HG03439 (cell line): ENCODE measurements at regions not wholly inside any gene's neighbourhood (a gene's known extent, or its start where the extent isn't known, plus 50 kb on each side); places are given as distances from the start of the nearest gene placed in this dataset.

Experiments used
- ATAC-seq: cut with Tn5 transposase; IDR thresholded peaks from one replicate; pipeline ENCODE4 v1.9.1; 2021; ENCODE audit warnings: mild to moderate bottlenecking, moderate library complexity; ENCODE audit not compliant: unreplicated experiment

DNA sequence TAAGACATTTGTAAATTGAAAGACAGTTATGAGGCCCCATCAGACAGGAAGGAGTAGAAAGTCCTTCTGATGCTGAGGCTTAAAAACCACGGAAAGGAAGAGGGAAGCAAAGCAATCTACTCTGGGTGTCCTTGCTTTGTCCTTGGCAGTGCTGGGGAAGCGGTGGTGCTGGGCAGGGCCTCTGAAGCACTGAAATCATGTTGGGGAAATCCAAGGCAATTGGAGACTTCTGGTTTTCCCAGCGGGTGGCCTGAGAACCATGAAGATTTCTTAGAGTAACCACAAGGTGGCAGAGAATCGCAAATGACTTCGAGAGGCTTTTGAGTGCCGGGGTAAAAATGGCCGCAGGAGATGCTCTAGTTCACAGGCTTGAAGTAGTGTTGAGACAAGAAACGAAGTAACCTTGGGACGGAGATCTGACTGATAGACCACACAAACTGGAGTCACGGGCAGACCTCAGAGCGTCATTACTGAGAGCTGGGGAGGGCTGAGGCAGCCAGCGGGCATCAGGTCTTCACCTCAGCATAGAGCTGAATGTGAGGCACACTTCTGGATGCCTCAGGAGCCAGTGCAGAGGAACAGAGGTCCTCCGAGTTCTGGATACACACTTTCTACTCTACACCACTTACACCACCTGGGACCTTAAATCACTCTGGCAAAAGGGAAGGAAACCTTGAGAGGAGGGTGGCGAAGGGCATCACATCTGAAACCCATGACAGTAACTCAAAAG is 130.7 kb upstream of the GPRIN3 start:
- ATAC-seq = peak; percentile 83

DNA sequence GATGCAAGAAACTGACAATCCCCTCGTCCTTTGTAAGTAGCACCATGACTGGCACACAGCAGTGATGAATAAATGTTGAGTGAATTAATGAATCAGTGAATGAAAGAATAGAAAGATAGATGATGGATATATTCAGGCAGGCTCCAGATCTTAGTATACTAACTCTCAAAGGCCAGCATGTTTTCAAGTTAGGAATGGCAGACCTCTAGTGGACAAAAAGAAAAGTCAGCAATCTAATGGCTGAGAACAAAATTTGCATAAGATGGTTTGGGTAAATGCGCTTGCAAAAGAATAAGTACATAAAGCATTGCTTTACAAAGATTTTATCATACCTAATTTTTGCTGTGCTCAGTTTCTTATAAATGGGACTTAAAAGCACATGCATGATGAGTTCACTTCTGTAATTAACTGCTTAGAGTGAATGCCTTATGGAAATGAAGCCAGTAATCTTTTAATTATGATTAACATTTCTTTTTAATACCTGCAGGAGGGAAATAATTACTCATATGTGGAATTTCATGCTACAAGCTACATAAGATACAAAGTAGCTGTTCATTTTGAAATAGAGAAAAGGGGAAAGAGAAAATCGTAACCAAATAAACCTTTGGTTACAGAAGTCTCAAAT is 126.9 kb upstream of the GPRIN3 start:
- ATAC-seq = peak; percentile 82

DNA sequence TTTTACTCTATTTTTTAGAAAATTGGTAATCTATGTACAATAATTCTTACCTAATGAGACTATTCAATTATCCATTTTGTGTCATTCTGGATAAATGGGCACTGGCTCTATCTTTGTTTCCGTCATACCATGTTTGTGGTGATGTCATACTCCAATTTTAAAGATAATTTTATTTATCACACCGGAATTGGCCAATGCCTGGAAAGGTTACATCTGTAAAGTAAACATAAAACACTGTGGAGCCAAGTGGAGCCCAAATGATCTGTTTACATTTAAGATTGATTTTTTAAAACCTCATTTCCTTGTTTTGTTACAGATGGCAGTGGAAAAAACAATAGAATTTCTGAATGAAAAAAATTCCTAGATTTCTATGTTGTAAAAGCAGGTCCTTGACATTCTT is 120.2 kb upstream of the GPRIN3 start:
- ATAC-seq = no peak

DNA sequence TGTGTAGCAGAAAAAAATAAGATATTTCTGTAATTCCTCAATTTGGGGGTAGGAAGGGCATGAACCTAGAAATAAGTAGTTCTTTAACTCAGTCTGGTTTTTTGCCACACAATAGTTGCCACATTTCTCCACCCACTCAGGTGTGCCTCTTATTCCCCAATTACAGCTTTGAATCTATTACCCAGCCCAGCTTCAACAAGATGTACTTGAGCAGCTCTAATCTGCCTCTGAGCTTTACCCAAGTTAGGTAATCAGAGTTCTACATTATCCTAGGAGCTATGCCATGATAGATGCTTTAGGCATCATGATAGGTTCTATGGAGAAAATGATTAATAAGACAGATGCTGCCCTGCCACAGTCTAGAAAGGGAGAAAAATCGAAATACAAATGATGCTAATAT is 117.4 kb upstream of the GPRIN3 start:
- no peak for ATAC-seq

DNA sequence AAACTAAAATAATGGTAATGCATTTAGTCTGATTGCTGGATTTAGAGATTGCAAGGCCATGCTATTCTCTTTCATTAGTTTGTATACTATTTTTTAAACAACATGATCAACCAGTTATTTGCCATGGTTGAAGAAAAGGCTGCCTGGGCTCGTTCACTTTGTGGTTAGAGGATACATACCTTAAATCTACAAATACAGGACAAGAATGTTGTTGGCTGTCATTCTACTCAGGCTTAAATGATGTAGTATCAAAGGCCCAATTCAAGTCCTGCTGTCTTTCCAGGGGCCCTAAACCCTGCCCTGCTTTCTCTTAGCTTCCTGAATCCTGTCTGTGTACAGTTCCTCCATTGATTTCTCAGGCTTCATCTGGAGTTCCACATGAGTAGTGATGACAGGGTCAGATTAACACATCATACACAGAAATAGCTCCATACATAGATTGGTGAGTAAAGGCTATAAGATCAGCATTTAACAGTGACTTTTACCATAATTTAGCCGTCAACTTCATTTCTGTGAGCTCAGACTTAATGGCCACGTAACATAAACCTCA is 114.9 kb upstream of the GPRIN3 start:
- ATAC-seq = no peak

DNA sequence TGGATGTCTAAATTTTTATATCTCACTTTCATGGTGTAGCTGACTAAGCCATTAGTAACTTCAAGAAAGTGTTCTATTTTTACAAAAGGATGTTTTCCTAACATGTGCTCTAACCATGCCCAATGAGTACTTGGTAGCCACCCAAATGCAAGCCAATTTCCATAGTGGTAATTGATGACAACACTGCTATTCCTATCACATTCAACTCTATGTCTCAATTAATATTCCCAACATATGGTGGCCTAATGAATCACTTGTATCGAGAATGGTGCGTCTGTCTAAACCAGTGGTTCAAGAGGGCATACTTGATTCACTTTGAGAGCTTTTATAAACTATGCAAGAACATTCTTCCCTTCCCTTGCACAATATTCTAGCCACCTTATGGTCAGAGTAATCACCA is 112.9 kb upstream of the GPRIN3 start:
- ATAC-seq = no peak

DNA sequence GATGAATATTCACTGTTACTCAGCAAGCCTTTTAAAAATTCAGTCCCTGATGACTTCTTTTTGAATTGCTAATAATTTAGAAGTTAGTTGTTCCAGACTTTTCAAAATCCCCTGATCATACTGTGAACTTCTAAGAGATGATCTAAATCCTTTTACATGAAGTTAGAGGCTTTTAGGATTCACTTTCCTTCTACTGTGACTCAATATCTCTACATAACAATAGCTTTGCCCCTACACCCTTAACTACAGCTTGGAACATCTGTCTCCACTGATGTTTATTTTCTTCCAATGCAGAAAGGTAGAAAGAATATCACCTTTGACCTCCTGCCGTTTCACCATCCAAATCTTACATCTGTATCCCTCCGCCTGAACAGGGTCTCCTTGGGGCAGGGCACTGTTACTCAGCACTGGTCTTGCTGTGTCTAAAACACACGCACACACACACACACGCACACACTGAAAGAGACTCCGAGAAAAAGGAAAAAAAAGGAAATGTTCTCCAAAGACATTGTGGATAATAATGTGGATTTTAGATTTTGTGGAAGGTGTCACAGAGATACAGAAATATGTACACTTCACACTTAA is 111.6 kb upstream of the GPRIN3 start:
- ATAC-seq = no peak

DNA sequence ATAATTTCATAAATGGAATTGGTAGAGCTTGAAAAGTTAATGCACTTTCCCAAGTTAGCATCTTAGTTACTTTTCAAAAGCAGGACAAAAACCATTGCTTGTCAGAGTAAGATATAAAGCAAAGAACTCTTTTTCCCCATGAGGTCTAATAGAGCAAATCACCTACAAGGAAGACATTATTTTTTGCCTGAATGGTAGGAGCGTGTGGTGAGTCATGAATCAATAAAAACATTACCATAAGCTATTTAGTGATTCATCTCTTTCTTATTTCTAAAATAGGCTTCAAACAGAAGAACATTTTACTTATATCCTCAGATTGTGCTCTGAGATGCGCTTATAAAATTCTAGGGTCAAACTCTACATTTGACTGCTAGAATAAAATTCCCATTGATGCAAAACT is 109.4 kb upstream of the GPRIN3 start:
- ATAC-seq = no peak

DNA sequence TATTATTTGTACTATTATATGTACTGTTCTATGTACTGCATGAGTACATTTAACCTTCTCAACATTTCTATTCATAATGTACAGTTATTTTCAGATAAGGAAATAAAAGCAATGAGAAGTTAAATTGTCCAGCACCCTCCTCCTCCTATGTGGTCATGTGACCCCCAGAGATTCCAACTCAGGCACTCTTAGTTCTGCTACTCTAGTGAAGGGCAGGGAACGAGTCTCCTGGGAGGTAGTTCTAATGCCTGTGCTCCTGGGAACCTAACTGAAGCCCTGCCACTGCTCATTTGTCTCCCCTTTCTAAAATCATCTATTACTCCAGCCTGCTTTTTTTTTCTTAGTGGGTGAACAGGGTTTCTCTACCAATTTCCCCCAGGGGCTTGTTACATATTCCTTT is 105.9 kb upstream of the GPRIN3 start:
- ATAC-seq = no peak

DNA sequence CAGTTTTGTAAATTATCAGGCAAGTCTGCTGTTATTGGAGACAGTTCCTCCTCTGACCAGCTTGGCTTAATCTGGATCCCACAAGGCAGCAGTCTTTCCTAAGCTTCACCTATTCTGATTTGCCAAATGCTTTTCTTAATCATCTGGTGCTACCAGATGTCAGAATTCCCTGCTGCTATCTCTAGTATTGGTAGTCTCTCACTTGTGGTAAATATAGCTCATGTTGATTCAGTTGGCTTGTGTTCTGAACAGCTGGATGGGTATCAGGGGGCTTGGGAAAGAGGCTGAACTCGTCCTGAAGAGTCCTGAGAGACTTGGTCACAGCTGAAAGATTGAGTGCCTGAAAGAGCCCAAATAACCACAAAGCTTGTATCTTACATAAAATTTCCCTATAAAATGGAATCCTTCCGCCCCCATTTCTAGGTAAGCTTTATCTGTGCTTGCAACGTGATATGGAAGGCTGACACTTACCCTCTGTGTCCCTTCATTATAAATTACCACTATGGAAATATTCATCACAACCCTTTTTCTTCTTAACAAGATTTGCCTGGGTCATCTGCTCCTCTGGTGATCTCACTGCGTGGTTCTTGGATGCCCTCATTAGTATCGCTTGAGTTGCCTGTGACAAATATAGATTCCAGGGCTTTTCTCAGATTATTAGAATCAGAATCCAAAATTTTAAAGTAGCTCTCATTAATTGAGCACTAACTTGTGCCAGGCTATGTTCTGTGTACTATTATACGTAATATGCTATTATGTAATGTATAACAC is 104.1 kb upstream of the GPRIN3 start:
- ATAC-seq = no peak

DNA sequence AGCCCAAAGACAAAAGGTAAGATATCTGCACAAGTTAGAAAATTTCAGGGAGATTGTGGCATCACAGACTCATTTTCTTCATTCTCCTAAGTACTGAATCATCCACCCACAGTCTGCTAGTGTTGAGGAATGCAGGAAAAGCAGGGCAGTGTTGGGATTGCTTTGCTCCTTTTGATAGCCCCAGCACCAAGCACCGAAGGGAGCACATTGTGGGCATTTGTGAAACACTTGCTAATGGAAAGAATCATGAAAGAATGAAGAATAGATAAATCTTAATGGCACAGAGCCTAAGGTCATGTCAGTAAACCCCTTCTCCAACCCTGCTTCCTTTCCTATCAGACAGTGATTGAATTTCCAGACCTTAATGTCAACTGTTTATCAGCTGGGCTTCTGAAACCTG is 103.1 kb upstream of the GPRIN3 start:
- no peak for ATAC-seq

DNA sequence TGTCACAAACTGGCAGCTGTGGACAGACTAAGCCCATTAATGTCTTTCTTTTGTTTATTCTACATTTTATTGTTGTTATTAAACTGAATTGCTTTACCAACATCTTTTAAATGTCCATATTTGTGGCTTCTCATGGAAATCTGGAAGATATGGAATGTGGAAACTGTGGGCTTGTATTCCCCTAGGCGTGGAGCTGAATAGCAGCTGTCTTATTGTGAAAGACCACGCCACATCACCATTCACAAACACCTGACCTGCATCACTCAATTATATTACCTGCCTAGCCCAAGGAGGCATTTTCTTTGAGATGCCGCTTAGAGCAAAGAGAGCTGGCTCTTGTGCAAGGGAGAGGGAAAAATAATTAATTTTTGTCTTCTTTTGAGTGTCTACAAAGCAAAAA is 96.9 kb upstream of the GPRIN3 start:
- ATAC-seq = no peak

DNA sequence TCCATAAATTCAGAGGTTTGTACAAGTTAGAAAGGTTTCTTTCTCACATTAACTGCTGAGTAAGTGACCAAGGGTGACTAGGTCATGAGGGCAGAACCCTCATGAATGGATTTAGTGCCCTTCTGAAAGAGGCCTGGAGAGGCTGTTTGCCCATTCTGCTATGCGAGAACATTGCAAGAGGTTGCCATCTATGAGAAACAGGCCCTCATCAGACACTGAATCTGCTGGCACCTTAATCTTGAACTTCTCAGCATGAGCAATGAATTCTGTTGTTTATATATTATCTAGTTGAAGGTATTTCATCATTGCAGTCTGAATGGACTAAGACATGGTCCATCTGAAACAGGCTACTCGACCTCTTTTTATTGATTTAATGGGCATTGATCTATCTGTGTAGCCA is 96.2 kb upstream of the GPRIN3 start:
- ATAC-seq = no peak

DNA sequence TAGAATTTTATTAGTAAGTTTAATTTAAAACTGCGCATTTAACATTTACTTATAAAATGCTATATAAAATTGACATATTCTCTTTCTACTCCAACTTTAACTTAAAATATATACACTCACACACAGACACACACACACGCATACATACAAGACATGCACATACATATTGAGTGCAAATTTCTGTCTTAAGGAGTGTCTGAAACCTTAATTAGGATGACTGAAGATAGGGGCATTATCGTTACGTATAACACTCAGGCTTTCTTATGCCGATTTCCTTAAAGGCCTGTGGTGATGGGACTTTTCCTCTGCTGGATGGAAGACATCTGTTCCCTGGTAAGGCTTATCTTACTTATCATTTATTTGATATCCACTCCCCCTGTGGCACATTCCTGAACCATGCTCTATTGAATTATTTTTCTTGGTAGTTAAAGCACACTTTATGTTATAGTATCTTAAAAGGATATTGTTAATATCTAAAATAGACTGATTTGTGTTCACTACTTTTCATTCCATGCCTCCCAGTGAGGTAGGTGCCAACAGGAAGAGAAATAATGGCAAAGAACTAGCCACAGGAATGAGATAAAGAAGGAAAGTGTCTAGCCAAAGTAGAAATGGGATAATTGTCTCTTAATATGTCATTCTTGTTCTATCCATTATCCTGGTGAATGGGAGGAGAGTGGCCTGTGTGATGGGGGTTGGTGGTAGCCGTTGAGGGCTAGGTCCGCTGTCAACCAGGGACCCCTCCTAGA is 92.9 kb upstream of the GPRIN3 start:
- ATAC-seq = no peak

DNA sequence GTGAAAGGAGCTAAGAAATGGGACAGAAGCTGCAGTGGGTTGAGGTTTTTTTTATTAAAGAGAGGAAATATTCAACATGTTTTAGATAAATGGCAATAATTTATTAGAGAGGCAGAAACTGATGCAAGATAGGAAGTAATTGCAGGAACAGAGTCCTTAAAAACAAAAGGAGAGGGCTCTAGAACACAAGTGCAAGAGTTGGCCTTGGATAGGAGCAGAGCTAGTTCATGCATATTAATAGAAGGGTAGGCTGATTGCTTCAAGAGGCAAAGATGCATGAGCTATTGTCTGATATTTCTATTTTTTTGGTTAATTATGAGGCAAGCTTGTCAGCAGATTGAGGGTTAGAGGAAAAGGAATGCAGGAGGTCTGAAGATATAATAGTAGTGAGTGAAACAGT is 91.0 kb upstream of the GPRIN3 start:
- no peak for ATAC-seq

DNA sequence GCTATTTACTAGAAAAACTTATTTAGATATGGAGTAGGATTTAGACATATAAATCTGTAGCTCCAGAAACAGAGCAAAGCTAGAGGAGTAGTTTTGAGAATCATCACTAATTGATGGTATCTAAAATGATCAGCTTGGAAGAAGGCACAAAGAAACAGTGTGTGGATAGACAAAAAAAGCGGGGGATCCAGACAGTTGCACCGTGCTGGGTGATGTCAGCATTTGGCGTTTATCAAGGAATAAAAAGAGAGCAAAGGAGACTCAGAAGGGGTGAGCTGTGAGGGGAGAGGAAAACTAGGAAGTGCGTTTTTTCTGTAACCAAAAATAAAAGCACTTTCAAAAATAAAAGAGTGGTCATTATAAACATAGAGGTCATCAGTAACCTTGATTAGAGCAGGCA is 90.5 kb upstream of the GPRIN3 start:
- ATAC-seq = no peak

DNA sequence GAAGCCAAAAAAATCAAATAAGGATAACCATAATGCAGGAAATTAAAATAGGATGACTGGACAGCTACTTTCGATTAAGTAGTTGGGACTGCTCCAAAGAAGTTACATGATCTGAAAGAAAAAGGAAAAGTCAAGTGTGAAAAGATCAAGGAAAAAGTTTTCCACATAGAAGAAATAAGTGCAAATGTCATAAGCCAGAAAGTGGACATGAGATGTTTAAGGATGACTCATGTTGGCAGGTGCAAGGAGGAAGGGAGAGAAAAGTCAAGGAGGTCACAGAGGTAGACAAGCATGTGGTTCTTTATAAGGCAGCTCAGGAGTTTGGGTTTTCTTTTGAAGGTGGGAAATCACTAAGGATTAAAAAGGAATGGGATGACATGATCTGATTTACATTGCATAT is 89.8 kb upstream of the GPRIN3 start:
- no peak for ATAC-seq

DNA sequence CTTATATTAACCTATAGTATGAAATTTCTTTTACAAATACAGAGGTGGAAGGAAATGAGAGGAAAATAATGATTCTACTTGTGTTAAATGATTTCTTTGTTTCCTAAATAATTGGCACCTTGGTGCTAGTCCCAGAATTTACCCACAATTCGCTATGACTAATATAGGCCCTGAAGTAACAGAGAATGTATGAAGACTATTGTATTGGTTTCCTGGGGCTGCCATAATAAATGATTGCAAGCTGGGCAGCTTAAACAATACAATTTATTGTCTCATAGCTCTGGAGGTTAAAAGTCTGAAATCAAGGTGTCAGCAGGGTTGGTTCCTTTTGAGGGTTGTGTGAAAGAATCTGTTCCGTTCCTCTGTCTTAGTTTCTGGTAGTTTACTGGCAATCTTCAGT is 74.8 kb upstream of the GPRIN3 start:
- no peak for ATAC-seq

DNA sequence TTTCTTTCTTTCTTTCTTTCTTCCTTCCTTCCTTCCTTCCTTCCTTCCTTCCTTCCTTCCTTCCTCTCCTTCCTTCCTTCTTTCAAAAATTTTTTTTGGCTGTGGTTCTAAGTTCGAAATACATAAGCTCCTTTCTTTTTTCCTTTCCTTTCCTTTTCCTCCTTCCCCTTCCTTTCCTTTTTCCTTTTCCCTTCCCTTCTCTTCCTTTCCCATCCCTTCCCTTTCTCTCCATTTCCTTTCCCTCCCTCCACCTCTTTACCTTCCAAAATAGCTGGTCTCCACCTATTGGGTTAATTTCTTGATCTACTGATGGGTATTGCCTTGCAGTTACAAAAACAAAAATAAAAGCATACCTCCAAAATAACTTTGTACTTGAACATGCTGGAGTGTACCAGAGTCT is 73.4 kb upstream of the GPRIN3 start:
- no peak for ATAC-seq

DNA sequence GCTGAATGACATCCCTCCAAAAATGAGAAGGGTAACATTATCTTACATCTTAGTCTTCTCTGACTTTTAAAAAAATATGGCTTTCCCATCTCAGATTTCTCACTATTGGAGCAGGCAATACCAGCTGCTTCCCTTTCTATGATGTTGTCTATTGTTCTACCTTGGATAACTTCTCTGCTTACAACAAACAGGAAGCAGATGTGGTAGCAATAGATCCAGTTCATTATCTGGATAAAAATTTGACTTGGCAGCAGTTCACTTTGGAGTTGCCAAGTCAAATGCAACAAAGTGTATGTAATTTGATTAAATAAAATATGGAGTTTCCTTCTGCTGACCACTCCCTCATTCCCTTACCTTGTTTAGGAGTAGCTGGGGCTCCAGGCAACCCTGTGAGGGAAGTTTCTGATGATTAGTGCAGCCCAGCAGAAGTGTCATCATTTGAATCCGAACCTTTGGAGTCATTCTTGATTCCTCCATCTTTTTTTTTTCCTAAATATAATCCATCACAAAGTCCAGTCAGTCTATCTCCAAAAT is 72.0 kb upstream of the GPRIN3 start:
- no peak for ATAC-seq

DNA sequence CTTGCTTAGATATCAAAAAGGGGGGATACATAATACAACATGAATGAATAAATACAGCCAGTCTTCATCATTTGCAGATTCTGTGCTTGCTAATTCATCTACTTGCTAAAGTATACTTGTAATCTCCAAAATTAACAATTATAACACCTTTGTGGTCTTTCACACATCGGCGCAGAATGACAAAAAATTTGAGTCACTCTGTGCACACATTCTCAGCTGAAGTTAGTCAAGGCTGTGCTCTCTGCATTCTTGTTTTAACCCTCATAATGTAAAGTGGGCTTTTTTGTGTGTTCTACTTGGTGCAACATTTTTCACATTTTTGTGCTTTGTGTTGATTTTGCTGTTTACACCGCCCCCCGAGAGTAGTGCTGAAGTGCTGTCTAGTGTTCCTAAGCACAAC is 65.8 kb upstream of the GPRIN3 start:
- no peak for ATAC-seq
